SIG-M5 treated with dmso at 0.1 percent for 504 hours (cell line): ENCODE measurements at regions not wholly inside any gene's neighbourhood (a gene's known extent, or its start where the extent isn't known, plus 50 kb on each side); places are given as distances from the start of the nearest gene placed in this dataset.

Source experiments
- DNase-seq: peaks from one replicate; lab custom pipeline; 2025; ENCODE audit not compliant: unreplicated experiment; lab: John Stamatoyannopoulos, UW

GRCh38 chr4:59979061-59979460 is 1221.1 kb upstream of the ADGRL3 start:
- DNase-seq, result no peak

- no peak for DNase-seq
Observed at GRCh38 chr4:59983852-59984251, 1216.3 kb upstream of the ADGRL3 start.

- DNase-seq, result no peak
Observed at GRCh38 chr4:59987289-59987688, 1212.8 kb upstream of the ADGRL3 start.

GRCh38 chr4:59994118-59994517 is 1206.0 kb upstream of the ADGRL3 start:
- DNase-seq, result no peak

- no peak for DNase-seq
Observed at GRCh38 chr4:60002603-60003337, 1197.4 kb upstream of the ADGRL3 start.

DNA sequence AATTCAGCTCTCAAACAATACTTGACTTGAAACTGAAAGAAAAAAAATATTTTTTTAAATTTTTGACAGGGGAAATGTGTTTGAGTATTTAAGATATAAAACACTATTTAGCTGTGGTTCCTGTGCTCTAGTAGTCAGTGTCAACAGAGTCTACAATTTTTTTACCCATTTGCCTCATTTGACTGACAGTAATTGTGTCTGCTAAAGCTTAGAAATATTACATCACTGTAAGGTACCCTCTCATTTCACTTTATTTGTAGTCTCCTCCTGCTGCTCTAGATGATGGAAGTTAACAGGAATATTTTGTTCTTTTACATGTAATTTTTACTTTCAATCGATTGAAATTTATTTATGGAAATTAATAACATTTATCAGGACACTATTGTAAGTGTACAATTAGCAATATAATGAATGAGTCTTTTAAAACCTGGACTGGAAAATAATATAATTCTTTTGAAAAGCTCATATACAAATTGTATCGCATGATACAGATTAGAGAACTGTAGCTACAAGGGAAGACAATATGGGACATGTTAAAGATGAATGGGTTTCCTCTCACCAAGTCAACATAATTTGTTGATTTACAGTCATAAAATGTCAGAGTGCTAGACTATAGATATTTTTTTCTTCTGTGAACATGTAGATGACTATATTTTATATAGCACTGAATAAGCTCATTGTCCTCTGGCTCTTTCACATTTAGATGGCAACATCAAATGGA is 1186.5 kb upstream of the ADGRL3 start:
- DNase-seq, result no peak

- no peak for DNase-seq
Observed at GRCh38 chr4:60016971-60017370, 1183.2 kb upstream of the ADGRL3 start.

DNA sequence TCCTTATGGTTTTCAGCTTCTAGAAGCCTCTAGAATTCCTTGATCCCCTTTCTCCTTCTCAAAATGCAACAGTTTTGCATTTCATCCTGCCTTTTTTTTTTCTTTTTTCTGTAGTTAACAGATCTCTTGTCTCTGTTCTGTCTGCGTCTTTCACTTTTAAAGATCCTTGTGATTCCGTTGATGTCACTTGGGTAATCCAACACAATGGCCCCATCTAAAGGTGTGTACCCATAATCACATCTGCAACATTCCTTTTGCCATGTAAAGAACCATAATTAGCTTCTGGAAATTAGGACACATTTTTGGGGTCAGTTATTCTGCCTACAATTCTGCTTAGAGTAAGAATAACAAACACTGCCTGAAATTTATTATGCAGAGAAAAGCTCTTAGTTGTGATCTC is 1180.9 kb upstream of the ADGRL3 start:
- no peak for DNase-seq

DNA sequence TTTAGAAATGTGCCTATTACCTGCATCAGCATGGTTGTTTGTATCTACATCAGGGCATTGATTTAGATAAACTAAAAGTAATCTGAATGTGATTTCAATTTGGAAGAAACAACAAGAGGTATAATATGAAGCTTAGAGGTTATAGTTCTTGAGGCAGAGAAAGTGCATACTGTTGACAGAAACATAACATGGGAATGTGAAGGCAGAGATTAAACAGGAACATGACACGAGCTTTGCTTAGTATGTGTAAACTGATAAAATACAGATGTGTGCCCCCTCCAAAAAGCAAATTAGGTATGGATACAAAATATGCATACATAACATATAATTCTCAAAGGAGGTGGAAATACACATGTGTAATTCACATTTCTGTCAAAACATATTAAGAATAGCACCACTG is 1180.2 kb upstream of the ADGRL3 start:
- no peak for DNase-seq

DNA sequence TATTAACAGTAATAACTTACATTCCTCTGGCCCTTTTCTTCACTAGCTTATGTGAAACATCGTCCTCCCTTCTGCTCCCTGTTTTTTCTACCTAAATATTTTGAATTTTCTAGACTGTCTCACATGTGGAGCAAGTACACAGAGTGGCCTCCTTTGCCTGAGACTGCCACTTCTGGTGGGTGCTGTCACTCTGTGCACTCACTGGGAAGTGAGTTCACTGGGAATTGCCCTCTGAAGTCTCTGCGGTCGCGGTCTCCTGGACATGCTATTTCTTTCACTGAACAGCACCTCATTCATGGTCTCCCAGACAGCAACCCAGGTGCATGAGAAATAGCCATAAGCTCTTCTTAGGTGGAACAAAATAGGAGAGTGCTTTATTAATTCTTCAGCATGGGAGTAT is 1179.7 kb upstream of the ADGRL3 start:
- DNase-seq, result no peak

GRCh38 chr4:60033826-60034225 is 1166.3 kb upstream of the ADGRL3 start:
- DNase-seq, result no peak

- DNase-seq, result no peak
Observed at GRCh38 chr4:60034361-60034760, 1165.8 kb upstream of the ADGRL3 start.

DNA sequence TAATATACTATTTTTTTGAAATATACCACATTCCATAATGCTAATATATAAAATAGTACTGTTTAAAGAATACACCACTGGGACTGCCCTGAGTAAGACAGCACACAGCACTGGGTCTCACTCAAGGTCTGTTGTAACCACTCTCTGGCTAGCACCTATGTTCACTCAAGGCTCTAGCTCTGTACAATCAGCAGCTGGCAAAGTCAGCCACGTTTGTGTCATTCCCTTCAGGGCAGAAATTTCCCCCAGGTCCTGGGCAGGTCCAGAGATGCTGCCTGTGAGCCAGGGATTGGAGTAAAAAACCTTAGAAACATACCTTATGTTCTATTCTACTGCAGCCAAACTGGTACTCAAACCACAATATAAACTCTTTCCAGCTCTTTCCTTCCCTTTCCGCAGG is 1160.2 kb upstream of the ADGRL3 start:
- no peak for DNase-seq

- DNase-seq, result no peak
Observed at GRCh38 chr4:60042231-60042652, 1157.9 kb upstream of the ADGRL3 start.

GRCh38 chr4:60042941-60043340 is 1157.2 kb upstream of the ADGRL3 start:
- no peak for DNase-seq

GRCh38 chr4:60078984-60079383 is 1121.1 kb upstream of the ADGRL3 start:
- DNase-seq, result no peak

GRCh38 chr4:60081839-60082238 is 1118.3 kb upstream of the ADGRL3 start:
- DNase-seq, result no peak

- no peak for DNase-seq
Observed at GRCh38 chr4:60088807-60089486, 1111.2 kb upstream of the ADGRL3 start.

GRCh38 chr4:60089546-60090273 is 1110.4 kb upstream of the ADGRL3 start:
- no peak for DNase-seq

DNA sequence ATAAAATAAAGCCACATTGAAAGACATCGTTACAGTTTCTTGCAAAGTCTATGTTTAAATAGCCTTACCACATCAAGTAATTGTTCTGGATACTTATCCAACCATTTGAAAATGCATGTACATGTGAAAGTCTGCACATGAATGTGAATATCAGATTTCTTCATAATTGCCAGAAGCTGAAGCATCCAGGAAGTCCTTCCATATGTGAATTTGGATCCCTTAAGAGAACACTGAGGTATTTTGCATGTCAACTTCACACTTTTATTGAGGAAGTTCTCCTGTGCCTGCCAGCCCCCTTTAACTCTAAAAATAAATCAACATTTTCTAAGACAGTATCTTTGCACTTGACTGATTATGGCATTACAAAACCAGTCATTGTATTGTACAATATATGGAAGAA is 1103.5 kb upstream of the ADGRL3 start:
- no peak for DNase-seq

DNA sequence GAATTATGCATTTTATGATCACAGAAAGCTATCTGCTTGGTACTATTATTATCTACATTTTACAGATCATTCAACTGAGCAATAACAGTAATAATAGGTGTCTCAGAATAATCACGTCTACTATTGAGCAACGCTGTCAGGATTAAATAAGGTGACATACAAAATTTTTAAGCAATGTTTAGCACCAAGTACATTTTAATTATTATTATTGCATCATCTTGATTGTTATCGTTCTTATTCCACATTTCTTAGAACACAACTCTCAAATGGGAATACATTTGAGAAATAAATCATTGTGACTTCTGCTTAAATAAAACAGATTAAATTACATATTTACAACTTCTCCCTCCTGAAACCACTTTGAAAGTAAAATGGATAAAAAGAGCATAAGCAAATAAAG is 1083.5 kb upstream of the ADGRL3 start:
- no peak for DNase-seq
